ENCODE measurements at regions not wholly inside any gene's neighbourhood (a gene's known extent, or its start where the extent isn't known, plus 50 kb on each side); places are given as distances from the start of the nearest gene placed in this dataset.
"Not testable (repeated sequence)": the region's sequence is repeated elsewhere in the genome, so short reads cannot be mapped to it uniquely, and the experiment has no call there.

DNA sequence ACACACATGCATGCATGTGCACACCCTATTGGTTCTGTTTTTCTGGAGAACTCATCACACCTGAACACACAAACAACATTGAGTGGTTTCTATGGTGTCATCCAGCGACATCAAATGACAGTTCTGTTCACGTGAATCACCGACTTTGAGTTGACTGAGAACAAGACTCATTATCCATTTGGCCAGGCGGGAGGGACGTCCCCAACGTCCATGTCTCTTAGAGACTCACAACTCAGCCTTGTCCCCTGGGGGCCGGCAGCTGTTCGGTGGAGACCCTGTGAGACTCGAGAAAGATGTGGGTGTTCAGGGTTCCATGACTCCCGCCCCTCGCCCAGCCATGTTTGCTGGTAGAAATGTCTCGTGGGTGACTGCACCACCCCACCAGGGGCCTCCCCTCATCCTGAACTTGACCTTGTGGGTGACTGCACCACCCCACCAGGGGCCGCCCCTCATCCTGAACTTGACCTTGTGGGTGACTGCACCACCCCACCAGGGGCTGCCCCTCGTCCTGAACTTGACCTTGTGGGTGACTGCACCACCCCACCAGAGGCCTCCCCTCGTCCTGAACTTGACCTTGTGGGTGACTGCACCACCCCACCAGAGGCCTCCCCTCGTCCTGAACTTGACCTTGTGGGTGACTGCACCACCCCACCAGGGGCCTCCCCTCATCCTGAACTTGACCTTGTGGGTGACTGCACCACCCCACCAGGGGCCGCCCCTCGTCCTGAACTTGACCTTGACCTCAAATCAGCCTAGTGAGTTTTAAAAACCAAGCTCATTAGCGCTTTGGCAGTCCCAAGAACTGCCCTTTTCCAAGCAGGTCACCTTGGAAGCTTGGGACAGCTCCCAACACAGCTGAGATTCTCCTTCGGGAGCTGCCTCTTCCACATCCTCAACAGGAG is 163.8 kb downstream of the SHANK2 start:
- TF ChIP-seq CTCF, POLR2A, EP300, POLR2AphosphoS5 (IDR thresholded peaks at IDR 0.05): not testable (repeated sequence)

Measured in sigmoid colon (tissue), 4 donors.